GM12874 (cell line): ENCODE measurements at regions not wholly inside any gene's neighbourhood (a gene's known extent, or its start where the extent isn't known, plus 50 kb on each side); places are given as distances from the start of the nearest gene placed in this dataset.

Source experiments
- CTCF ChIP-seq: IDR thresholded peaks from 2 replicates; pipeline ENCODE4 v1.5.1; 2011; ENCODE audit warnings: low read depth, mild to moderate bottlenecking, control low read depth, low read length, moderate library complexity; ENCODE audit not compliant: insufficient read depth

GRCh38 chr20:1777476-1777820 lies 117.8 kb upstream of the SIRPA start:
- TF ChIP-seq CTCF: no peak

- TF ChIP-seq CTCF: peak; percentile 79
These were observed 118.3 kb upstream of the SIRPA start for GRCh38 chr20:1776681-1777475.

DNA sequence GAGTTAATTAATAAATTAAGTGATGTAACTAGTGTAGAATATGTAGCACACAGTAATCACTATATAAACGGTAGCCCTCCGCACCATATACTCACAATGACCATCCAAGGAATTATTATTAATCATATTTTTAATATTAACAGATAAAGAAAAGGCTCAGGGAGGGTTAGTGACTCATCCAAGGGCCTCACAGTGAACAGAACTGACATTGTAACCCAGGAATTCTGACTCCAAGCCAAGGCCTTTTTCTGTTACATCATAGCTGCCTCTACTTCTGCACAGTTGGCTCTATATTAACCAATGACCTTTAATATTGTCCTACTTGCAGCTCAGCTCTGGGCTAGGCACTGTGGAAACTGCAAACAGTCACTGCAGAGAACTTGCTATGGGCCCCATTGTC lies 117.5 kb upstream of the SIRPG start:
- TF ChIP-seq CTCF: no peak

DNA sequence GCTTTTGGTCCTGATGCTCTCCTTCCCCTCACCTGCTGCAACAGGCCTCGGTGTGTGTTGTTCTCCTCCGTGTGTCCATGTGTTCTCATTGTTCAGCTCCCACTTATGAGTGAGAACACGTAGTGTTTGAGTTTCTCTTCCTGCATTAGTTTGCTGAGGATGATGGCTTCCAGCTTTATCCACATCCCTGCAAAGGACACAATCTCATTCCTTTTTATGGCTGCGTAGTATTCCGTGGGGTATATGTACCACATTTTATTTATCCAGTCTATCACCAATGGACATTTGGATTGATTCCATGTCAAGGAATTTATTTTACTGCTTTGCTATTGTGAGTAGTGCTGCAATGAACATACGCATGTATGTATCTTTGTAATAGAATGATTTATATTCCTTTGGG lies 116.9 kb upstream of the SIRPG start:
- TF ChIP-seq CTCF: no peak

GRCh38 chr20:1773816-1774215 lies 116.2 kb upstream of the SIRPG start:
- no peak for TF ChIP-seq CTCF

DNA sequence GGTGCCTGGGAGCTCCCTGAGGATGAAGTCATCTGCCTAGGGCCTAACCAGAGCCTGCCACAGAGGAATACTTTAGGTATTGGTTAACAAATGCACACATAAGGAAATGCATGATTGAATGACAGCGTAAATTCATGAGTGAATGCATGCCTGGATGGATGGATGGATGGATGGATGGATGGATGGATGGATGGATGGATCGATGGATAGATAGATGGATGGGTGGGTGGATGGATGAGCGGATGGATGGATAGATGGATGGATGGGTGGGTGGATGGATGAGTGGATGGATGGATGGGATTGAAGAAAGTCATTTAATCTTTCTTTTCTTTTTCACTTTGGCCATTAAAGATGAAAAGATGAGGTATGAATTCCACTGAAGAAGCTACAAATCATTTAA lies 111.9 kb upstream of the SIRPG start:
- no peak for TF ChIP-seq CTCF

GRCh38 chr20:1766731-1767130 lies 109.2 kb upstream of the SIRPG start:
- no peak for TF ChIP-seq CTCF
